SK-N-SH (cell line): ENCODE measurements at regions not wholly inside any gene's neighbourhood (a gene's known extent, or its start where the extent isn't known, plus 50 kb on each side); places are given as distances from the start of the nearest gene placed in this dataset.

Source experiments
- CTCF ChIA-PET: fragments of 300-600, 350-600 bp; formaldehyde crosslinking; extraction: SDS; loops from one replicate; lab custom pipeline; 2021; lab: Yijun Ruan, JAX
- POLR2A ChIA-PET: fragments of 350-600 bp; sonication (Branson Sonifier 250); formaldehyde crosslinking; extraction: SDS; loops from one replicate; lab custom pipeline; 2020; ENCODE audit warnings: antibody characterized with exemption, inconsistent platforms; lab: Yijun Ruan, JAX
- DNase-seq: peaks from one replicate; pipeline ENCODE4 v3.0.0; 2012
- H2AFZ ChIP-seq: fragments of 200-600 bp; sonication (generic); 2 replicates; pipeline ENCODE4 v1.8.1; 2016; ENCODE audit warnings: antibody characterized with exemption, mild to moderate bottlenecking, low read depth
- H3F3A ChIP-seq: fragments of 200-600 bp; sonication (generic); replicated peaks from 2 replicates; pipeline ENCODE3; 2016; ENCODE audit warnings: antibody characterized with exemption, mild to moderate bottlenecking; ENCODE audit not compliant: insufficient read depth
- H3K27ac ChIP-seq, 2 experiments: fragments of 200-500 bp in 1 of 2; fragments of 200-600 bp in 1 of 2; sonication (Bioruptor generic) in 1 of 2; sonication (generic), shearing (Covaris generic) in 1 of 2; 2 replicates each; pipeline versions ENCODE4 v1.5.1 to v1.6.1; 2014 to 2016; ENCODE audit warnings: low read depth in 2 of 2, inconsistent platforms in 1 of 2, low read length in 1 of 2, mild to moderate bottlenecking in 1 of 2, mixed read lengths in 1 of 2
- H3K27me3 ChIP-seq: fragments of 200-600 bp; sonication (generic), shearing (Covaris generic); 2 replicates; pipeline ENCODE4 v1.6.1; 2016; ENCODE audit warnings: mixed run types; ENCODE audit not compliant: insufficient read depth
- H3K36me3 ChIP-seq, 2 experiments: fragments of 200-500 bp in 1 of 2; fragments of 200-600 bp in 1 of 2; sonication (Bioruptor generic) in 1 of 2; sonication (generic) in 1 of 2; replicated peaks in 1 of 2; 2 replicates each; pipeline versions ENCODE3 to v1.5.1; 2014 to 2016; ENCODE audit warnings: low read length in 1 of 2, mild to moderate bottlenecking in 1 of 2; ENCODE audit not compliant: insufficient read depth in 2 of 2, control insufficient read depth in 1 of 2
- H3K4me1 ChIP-seq, 2 experiments: fragments of 200-500 bp in 1 of 2; fragments of 200-600 bp in 1 of 2; sonication (Bioruptor generic) in 1 of 2; sonication (generic), shearing (Covaris generic) in 1 of 2; 2 replicates each; pipeline versions ENCODE4 v1.5.1 to v1.6.1; 2014 to 2016; ENCODE audit warnings: low read depth in 1 of 2, low read length in 1 of 2, mixed run types in 1 of 2; ENCODE audit not compliant: insufficient read depth in 2 of 2, control insufficient read depth in 1 of 2
- H3K4me2 ChIP-seq: fragments of 200-600 bp; sonication (generic), shearing (Covaris generic); 2 replicates; pipeline ENCODE4 v1.6.1; 2017; ENCODE audit warnings: mixed run types
- H3K4me3 ChIP-seq, 2 experiments: fragments of 200-500 bp in 1 of 2; fragments of 200-600 bp in 1 of 2; sonication (Bioruptor generic) in 1 of 2; sonication (generic), shearing (Covaris generic) in 1 of 2; 2 replicates each; pipeline versions ENCODE4 v1.5.1 to v1.8.1; 2014 to 2016; ENCODE audit warnings: low read depth in 2 of 2, inconsistent platforms in 1 of 2, low read length in 1 of 2, mild to moderate bottlenecking in 1 of 2, mixed read lengths in 1 of 2, moderate library complexity in 1 of 2
- H3K79me2 ChIP-seq: fragments of 200-600 bp; sonication (generic); 2 replicates; pipeline ENCODE4 v1.8.1; 2017; ENCODE audit warnings: mild to moderate bottlenecking; ENCODE audit not compliant: insufficient read depth
- H3K9ac ChIP-seq: fragments of 200-600 bp; sonication (generic); 2 replicates; pipeline ENCODE4 v1.6.1; 2017; ENCODE audit warnings: mixed run types
- H3K9me2 ChIP-seq: fragments of 200-600 bp; sonication (generic); 2 replicates; pipeline ENCODE4 v1.6.1; 2017; ENCODE audit warnings: mixed run types
- H3K9me3 ChIP-seq: fragments of 200-600 bp; sonication (generic); 2 replicates; pipeline ENCODE4 v1.6.1; 2017; ENCODE audit warnings: mixed run types, mild to moderate bottlenecking, moderate library complexity
- H4K20me1 ChIP-seq: fragments of 200-600 bp; sonication (generic); 2 replicates; pipeline ENCODE4 v1.6.1; 2017; ENCODE audit warnings: mild to moderate bottlenecking, mixed run types; ENCODE audit not compliant: insufficient read depth
- ELF1 ChIP-seq: IDR thresholded peaks from 2 replicates; pipeline ENCODE4 v1.4.0; 2012
- EZH2phosphoT487 ChIP-seq: fragments of 200-600 bp; sonication (generic); IDR thresholded peaks from 2 replicates; pipeline ENCODE4 v1.6.1; 2017; ENCODE audit warnings: low read depth, mixed run types, mild to moderate bottlenecking, antibody characterized with exemption, moderate library complexity, borderline replicate concordance
- FOXJ3 ChIP-seq: sonication (generic); formaldehyde crosslinking; IDR thresholded peaks from 2 replicates; pipeline ENCODE4 v1.5.1; 2020; ENCODE audit warnings: mild to moderate bottlenecking, missing genetic modification reagents
- FOXM1 ChIP-seq: IDR thresholded peaks from 2 replicates; pipeline ENCODE4 v1.4.0; 2012; ENCODE audit warnings: low read depth, mild to moderate bottlenecking
- MEF2A ChIP-seq: IDR thresholded peaks from 2 replicates; pipeline ENCODE4 v1.4.0; 2012; ENCODE audit warnings: low read depth, borderline replicate concordance
- MXI1 ChIP-seq: IDR thresholded peaks from 2 replicates; pipeline ENCODE4 v1.6.1; 2012; ENCODE audit warnings: mild to moderate bottlenecking, low read depth, low read length, improper control_type of control experiment
- POLR2AphosphoS5 ChIP-seq: IDR thresholded peaks from 2 replicates; pipeline ENCODE4 v1.6.1; 2012; ENCODE audit warnings: low read depth, low read length
- RAD21 ChIP-seq: IDR thresholded peaks from 2 replicates; pipeline ENCODE4 v1.6.1; 2012; ENCODE audit warnings: mild to moderate bottlenecking, low read length
- RCOR1 ChIP-seq: fragments of 150-350 bp; IDR thresholded peaks from 2 replicates; pipeline ENCODE4 v1.6.1; 2017; ENCODE audit warnings: antibody characterized with exemption, low read length
- RFX5 ChIP-seq: IDR thresholded peaks from 2 replicates; pipeline ENCODE4 v1.6.1; 2012; ENCODE audit warnings: mild to moderate bottlenecking, improper control_type of control experiment, low read length
- RXRA ChIP-seq: IDR thresholded peaks from 2 replicates; pipeline ENCODE4 v1.4.0; 2012; ENCODE audit warnings: low read depth, mild to moderate bottlenecking, borderline replicate concordance
- SIN3A ChIP-seq: IDR thresholded peaks from 2 replicates; pipeline ENCODE4 v1.6.1; 2012; ENCODE audit warnings: low read depth, mild to moderate bottlenecking, low read length, moderate library complexity, borderline replicate concordance
- TAF1 ChIP-seq: IDR thresholded peaks from 2 replicates; pipeline ENCODE4 v1.6.1; 2012; ENCODE audit warnings: low read depth, mild to moderate bottlenecking, low read length, moderate library complexity, borderline replicate concordance
- TCF12 ChIP-seq: IDR thresholded peaks from 2 replicates; pipeline ENCODE4 v1.4.0; 2012
- WGBS: methylation state at CpG from one replicate; pipeline ENCODE4 v1.1.6; 2017; ENCODE audit warnings: low lambda C conversion rate; 5-methylcytosine and 5-hydroxymethylcytosine counted together
- TF ChIP-seq, protein P1 (sequence below): IDR thresholded peaks from 2 replicates; pipeline ENCODE4 v1.4.0; 2012; ENCODE audit warnings: low read depth
- TF ChIP-seq, protein P2 (sequence below): fragments of 150-350 bp; IDR thresholded peaks from 2 replicates; pipeline ENCODE4 v1.6.1; 2017; ENCODE audit warnings: antibody characterized with exemption, low read length, low read depth, borderline replicate concordance
- TF ChIP-seq, protein P3 (sequence below): IDR thresholded peaks from 2 replicates; pipeline ENCODE4 v1.4.0; 2012; ENCODE audit warnings: low read depth, borderline replicate concordance
- TF ChIP-seq, protein P4 (sequence below): fragments of 150-350 bp; IDR thresholded peaks from 2 replicates; pipeline ENCODE4 v1.6.1; 2016; ENCODE audit warnings: mild to moderate bottlenecking, low read depth, low read length
- TF ChIP-seq, protein P5 (sequence below): IDR thresholded peaks from 2 replicates; pipeline ENCODE4 v1.6.1; 2012; ENCODE audit warnings: mild to moderate bottlenecking, low read depth, low read length, moderate library complexity
- TF ChIP-seq, protein P6 (sequence below): fragments of 200-600 bp; sonication (generic); IDR thresholded peaks from 2 replicates; pipeline ENCODE4 v1.6.1; 2017; ENCODE audit warnings: antibody characterized with exemption, mild to moderate bottlenecking, moderate library complexity

DNA sequence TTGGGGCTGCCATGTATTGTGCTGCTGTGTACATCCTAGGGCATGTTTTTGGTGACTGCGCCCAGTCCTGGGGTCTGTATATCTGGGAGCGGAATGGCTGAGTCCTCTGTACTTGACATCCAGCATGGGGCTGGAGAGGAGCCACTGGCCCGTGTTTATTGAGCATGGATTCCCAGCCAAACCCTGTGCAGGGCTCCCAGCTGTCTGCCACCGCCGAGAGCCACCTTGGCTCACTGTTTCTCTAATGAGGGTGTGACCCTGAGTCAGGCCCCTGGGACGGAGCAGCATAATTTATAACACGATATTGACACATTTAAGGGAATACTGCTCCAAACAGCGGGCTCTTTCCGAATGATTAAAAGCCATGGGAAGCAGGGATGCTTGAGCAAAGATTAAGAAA is 211.5 kb upstream of the PWP1 start:
- Histone ChIP-seq H3K4me2 (no peak overlapping the region), H4K20me1 (no peaks in the 10 kb centered on the region), H3K79me2 (no peaks in the 10 kb centered on the region), H3F3A (no peaks in the 10 kb centered on the region), H3K36me3 (no peaks in the 10 kb centered on the region), H3K4me3 (no peak overlapping the region), H3K9me3 (no peaks in the 10 kb centered on the region), H3K4me1 (peaks cover 0 to 13% of the 10 kb centered on the region in 2 experiments; a peak in 1 of 4 replicates), H2AFZ (no peak overlapping the region), H3K27me3 (no peaks in the 10 kb centered on the region), H3K9me2 (no peaks in the 10 kb centered on the region), H3K9ac (no peak overlapping the region), H3K27ac (no peak overlapping the region)
- no peak for DNase-seq
- CTCF ChIA-PET: interaction anchor here (1.2 to 1.6 kb wide), 2 partner anchors 9 to 19 kb away, joined by 3 to 5 read pairs; no protein-coding TSS in a partner anchor
- 58% methylated on average over 9 of the region's 9 CpGs for WGBS
- TF ChIP-seq FOXM1: no peak
- TF ChIP-seq RFX5: no peak
- TF ChIP-seq, protein P1, sequence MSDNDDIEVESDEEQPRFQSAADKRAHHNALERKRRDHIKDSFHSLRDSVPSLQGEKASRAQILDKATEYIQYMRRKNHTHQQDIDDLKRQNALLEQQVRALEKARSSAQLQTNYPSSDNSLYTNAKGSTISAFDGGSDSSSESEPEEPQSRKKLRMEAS: no peak
- no peak for TF ChIP-seq SIN3A
- no peak for TF ChIP-seq RAD21
- TF ChIP-seq MEF2A: no peak
- TF ChIP-seq, protein P2, sequence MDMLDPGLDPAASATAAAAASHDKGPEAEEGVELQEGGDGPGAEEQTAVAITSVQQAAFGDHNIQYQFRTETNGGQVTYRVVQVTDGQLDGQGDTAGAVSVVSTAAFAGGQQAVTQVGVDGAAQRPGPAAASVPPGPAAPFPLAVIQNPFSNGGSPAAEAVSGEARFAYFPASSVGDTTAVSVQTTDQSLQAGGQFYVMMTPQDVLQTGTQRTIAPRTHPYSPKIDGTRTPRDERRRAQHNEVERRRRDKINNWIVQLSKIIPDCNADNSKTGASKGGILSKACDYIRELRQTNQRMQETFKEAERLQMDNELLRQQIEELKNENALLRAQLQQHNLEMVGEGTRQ: no peak
- TF ChIP-seq, protein P3, sequence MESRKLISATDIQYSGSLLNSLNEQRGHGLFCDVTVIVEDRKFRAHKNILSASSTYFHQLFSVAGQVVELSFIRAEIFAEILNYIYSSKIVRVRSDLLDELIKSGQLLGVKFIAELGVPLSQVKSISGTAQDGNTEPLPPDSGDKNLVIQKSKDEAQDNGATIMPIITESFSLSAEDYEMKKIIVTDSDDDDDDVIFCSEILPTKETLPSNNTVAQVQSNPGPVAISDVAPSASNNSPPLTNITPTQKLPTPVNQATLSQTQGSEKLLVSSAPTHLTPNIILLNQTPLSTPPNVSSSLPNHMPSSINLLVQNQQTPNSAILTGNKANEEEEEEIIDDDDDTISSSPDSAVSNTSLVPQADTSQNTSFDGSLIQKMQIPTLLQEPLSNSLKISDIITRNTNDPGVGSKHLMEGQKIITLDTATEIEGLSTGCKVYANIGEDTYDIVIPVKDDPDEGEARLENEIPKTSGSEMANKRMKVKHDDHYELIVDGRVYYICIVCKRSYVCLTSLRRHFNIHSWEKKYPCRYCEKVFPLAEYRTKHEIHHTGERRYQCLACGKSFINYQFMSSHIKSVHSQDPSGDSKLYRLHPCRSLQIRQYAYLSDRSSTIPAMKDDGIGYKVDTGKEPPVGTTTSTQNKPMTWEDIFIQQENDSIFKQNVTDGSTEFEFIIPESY: no peak
- no peak for TF ChIP-seq RCOR1
- no peak for TF ChIP-seq MXI1
- no peak for TF ChIP-seq POLR2AphosphoS5
- no peak for TF ChIP-seq ELF1
- no peak for TF ChIP-seq FOXJ3
- TF ChIP-seq, protein P4, sequence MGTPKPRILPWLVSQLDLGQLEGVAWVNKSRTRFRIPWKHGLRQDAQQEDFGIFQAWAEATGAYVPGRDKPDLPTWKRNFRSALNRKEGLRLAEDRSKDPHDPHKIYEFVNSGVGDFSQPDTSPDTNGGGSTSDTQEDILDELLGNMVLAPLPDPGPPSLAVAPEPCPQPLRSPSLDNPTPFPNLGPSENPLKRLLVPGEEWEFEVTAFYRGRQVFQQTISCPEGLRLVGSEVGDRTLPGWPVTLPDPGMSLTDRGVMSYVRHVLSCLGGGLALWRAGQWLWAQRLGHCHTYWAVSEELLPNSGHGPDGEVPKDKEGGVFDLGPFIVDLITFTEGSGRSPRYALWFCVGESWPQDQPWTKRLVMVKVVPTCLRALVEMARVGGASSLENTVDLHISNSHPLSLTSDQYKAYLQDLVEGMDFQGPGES: no peak
- TF ChIP-seq TAF1: no peak
- no peak for TF ChIP-seq RXRA
- TF ChIP-seq, protein P5, sequence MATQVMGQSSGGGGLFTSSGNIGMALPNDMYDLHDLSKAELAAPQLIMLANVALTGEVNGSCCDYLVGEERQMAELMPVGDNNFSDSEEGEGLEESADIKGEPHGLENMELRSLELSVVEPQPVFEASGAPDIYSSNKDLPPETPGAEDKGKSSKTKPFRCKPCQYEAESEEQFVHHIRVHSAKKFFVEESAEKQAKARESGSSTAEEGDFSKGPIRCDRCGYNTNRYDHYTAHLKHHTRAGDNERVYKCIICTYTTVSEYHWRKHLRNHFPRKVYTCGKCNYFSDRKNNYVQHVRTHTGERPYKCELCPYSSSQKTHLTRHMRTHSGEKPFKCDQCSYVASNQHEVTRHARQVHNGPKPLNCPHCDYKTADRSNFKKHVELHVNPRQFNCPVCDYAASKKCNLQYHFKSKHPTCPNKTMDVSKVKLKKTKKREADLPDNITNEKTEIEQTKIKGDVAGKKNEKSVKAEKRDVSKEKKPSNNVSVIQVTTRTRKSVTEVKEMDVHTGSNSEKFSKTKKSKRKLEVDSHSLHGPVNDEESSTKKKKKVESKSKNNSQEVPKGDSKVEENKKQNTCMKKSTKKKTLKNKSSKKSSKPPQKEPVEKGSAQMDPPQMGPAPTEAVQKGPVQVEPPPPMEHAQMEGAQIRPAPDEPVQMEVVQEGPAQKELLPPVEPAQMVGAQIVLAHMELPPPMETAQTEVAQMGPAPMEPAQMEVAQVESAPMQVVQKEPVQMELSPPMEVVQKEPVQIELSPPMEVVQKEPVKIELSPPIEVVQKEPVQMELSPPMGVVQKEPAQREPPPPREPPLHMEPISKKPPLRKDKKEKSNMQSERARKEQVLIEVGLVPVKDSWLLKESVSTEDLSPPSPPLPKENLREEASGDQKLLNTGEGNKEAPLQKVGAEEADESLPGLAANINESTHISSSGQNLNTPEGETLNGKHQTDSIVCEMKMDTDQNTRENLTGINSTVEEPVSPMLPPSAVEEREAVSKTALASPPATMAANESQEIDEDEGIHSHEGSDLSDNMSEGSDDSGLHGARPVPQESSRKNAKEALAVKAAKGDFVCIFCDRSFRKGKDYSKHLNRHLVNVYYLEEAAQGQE: no peak
- TF ChIP-seq, protein P6, sequence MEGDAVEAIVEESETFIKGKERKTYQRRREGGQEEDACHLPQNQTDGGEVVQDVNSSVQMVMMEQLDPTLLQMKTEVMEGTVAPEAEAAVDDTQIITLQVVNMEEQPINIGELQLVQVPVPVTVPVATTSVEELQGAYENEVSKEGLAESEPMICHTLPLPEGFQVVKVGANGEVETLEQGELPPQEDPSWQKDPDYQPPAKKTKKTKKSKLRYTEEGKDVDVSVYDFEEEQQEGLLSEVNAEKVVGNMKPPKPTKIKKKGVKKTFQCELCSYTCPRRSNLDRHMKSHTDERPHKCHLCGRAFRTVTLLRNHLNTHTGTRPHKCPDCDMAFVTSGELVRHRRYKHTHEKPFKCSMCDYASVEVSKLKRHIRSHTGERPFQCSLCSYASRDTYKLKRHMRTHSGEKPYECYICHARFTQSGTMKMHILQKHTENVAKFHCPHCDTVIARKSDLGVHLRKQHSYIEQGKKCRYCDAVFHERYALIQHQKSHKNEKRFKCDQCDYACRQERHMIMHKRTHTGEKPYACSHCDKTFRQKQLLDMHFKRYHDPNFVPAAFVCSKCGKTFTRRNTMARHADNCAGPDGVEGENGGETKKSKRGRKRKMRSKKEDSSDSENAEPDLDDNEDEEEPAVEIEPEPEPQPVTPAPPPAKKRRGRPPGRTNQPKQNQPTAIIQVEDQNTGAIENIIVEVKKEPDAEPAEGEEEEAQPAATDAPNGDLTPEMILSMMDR: no peak
- TF ChIP-seq EZH2phosphoT487: no peak
- no peak for TF ChIP-seq TCF12
- POLR2A ChIA-PET: no interaction called here
